ENCODE measurements at regions not wholly inside any gene's neighbourhood (a gene's known extent, or its start where the extent isn't known, plus 50 kb on each side); places are given as distances from the start of the nearest gene placed in this dataset.

DNA sequence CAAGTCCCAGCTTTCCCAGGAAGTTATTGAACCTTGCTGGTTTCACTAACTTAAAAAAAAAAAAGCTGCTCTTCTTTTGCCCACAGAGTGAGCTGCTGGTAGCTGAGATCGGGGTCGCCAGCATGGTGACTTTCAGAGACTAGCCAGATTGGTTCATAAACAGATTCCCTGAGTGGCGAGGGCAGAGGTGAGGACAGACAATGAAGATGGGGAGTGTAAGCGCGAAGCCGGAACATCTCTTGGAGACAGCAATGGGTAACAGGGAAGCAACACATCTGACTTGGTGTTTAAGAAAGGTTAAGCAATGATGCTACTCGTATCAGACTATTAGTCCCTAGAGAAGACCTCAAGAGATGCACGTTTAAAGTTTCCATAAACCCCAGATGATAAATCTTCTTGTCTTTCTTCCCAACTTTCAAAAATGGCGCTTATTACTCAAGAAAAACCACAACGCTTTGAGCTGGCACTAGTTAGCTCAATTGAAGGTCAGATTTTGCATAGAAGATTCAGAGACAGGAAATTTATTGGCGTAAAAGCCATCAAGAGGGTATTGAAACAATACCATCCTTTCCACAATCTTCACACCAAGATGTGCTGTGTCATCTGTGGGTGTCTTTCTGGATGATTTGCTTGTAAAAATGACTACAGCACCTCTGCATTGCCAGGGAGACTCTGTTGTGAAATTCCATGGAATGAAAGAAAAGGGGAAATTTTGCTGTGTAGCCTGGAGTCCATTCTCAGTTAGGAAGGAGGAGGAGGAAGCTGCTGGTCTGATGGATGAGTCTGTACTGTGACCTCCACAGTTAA, 193.1 kb upstream of the CXCR4 start:
- Histone ChIP-seq H3K79me2 (ENCODE audit: insufficient read depth, low read length) (no peaks in the 10 kb centered on the region), H3K4me3 (ENCODE audit: low read depth in 1 of 2, low read length in 2 of 2) (no peak overlapping the region), H3K27me3 (ENCODE audit: insufficient read depth, low read length, poor library complexity) (no peaks in the 10 kb centered on the region), H3K27ac (ENCODE audit: low read length) (no peak overlapping the region), H3K9me3 (ENCODE audit: insufficient read depth, low read length, severe bottlenecking) (no peaks in the 10 kb centered on the region), H2AFZ (ENCODE audit: low read depth, low read length) (no peak overlapping the region), H3K9ac (ENCODE audit: low read depth, low read length) (no peak overlapping the region), H4K20me1 (ENCODE audit: insufficient read depth, low read length) (no peaks in the 10 kb centered on the region), H3K36me3 (ENCODE audit: insufficient read depth, low read length) (no peaks in the 10 kb centered on the region), H3K4me2 (ENCODE audit: insufficient read depth, low read length) (no peak overlapping the region), H3K4me1 (ENCODE audit: insufficient read depth, low read length) (peaks cover 2% of the 10 kb centered on the region)
- DNase-seq = no peak
- TF ChIP-seq, protein P1, sequence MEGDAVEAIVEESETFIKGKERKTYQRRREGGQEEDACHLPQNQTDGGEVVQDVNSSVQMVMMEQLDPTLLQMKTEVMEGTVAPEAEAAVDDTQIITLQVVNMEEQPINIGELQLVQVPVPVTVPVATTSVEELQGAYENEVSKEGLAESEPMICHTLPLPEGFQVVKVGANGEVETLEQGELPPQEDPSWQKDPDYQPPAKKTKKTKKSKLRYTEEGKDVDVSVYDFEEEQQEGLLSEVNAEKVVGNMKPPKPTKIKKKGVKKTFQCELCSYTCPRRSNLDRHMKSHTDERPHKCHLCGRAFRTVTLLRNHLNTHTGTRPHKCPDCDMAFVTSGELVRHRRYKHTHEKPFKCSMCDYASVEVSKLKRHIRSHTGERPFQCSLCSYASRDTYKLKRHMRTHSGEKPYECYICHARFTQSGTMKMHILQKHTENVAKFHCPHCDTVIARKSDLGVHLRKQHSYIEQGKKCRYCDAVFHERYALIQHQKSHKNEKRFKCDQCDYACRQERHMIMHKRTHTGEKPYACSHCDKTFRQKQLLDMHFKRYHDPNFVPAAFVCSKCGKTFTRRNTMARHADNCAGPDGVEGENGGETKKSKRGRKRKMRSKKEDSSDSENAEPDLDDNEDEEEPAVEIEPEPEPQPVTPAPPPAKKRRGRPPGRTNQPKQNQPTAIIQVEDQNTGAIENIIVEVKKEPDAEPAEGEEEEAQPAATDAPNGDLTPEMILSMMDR (IDR thresholded peaks at IDR 0.05; ENCODE audit: borderline replicate concordance, extremely low read depth, low read length, poor library complexity, severe bottlenecking) = no peak
- TF ChIP-seq EZH2 (IDR thresholded peaks at IDR 0.05; ENCODE audit: borderline replicate concordance, low read depth, low read length, severe bottlenecking) = no peak
- no peak for ATAC-seq (ENCODE audit: insufficient read depth, low read depth)

- Histone ChIP-seq H3K27me3 (ENCODE audit: insufficient read depth, low read length, poor library complexity) (no peaks in the 10 kb centered on the region), H3K4me1 (ENCODE audit: insufficient read depth, low read length) (peaks cover 11% of the 10 kb centered on the region), H3K4me2 (ENCODE audit: insufficient read depth, low read length) (no peak overlapping the region), H3K79me2 (ENCODE audit: insufficient read depth, low read length) (no peaks in the 10 kb centered on the region), H4K20me1 (ENCODE audit: insufficient read depth, low read length) (no peaks in the 10 kb centered on the region), H2AFZ (ENCODE audit: low read depth, low read length) (no peak overlapping the region), H3K9me3 (ENCODE audit: insufficient read depth, low read length, severe bottlenecking) (no peaks in the 10 kb centered on the region), H3K36me3 (ENCODE audit: insufficient read depth, low read length) (no peaks in the 10 kb centered on the region), H3K27ac (ENCODE audit: low read length) (no peak overlapping the region), H3K4me3 (ENCODE audit: low read depth in 1 of 2, low read length in 2 of 2) (no peak overlapping the region), H3K9ac (ENCODE audit: low read depth, low read length) (no peak overlapping the region)
- TF ChIP-seq, protein P1 (IDR thresholded peaks at IDR 0.05; ENCODE audit: borderline replicate concordance, extremely low read depth, low read length, poor library complexity, severe bottlenecking) = no peak
- TF ChIP-seq EZH2 (IDR thresholded peaks at IDR 0.05; ENCODE audit: borderline replicate concordance, low read depth, low read length, severe bottlenecking) = no peak
- DNase-seq (no peak), ATAC-seq (ENCODE audit: insufficient read depth, low read depth) (no peak)
These were observed 192.1 kb upstream of the CXCR4 start for GRCh38 chr2:136310005-136310495.

- Histone ChIP-seq H3K4me1 (ENCODE audit: insufficient read depth, low read length) (peaks cover 18% of the 10 kb centered on the region), H3K9ac (ENCODE audit: low read depth, low read length) (no peak overlapping the region), H3K36me3 (ENCODE audit: insufficient read depth, low read length) (no peaks in the 10 kb centered on the region), H3K79me2 (ENCODE audit: insufficient read depth, low read length) (no peaks in the 10 kb centered on the region), H3K27ac (ENCODE audit: low read length) (no peak overlapping the region), H3K9me3 (ENCODE audit: insufficient read depth, low read length, severe bottlenecking) (no peaks in the 10 kb centered on the region), H3K4me2 (ENCODE audit: insufficient read depth, low read length) (no peak overlapping the region), H3K4me3 (ENCODE audit: low read depth in 1 of 2, low read length in 2 of 2) (no peak overlapping the region), H3K27me3 (ENCODE audit: insufficient read depth, low read length, poor library complexity) (no peaks in the 10 kb centered on the region), H2AFZ (ENCODE audit: low read depth, low read length) (no peak overlapping the region), H4K20me1 (ENCODE audit: insufficient read depth, low read length) (no peaks in the 10 kb centered on the region)
- no peak for DNase-seq
- TF ChIP-seq, protein P1 (IDR thresholded peaks at IDR 0.05; ENCODE audit: borderline replicate concordance, extremely low read depth, low read length, poor library complexity, severe bottlenecking) = no peak
- TF ChIP-seq EZH2 (IDR thresholded peaks at IDR 0.05; ENCODE audit: borderline replicate concordance, low read depth, low read length, severe bottlenecking) = no peak
- no peak for ATAC-seq (ENCODE audit: insufficient read depth, low read depth)
These were observed 190.7 kb upstream of the CXCR4 start for GRCh38 chr2:136308611-136309010.

All from DND-41 (cell line).